Fibroblast of peridontal ligament (primary cell): ENCODE measurements at regions not wholly inside any gene's neighbourhood (a gene's known extent, or its start where the extent isn't known, plus 50 kb on each side); places are given as distances from the start of the nearest gene placed in this dataset.

Source experiments
- DNase-seq: peaks from one replicate; pipeline ENCODE4 v3.0.0-alpha.2; 2010; ENCODE audit errors: extremely low read depth

DNA sequence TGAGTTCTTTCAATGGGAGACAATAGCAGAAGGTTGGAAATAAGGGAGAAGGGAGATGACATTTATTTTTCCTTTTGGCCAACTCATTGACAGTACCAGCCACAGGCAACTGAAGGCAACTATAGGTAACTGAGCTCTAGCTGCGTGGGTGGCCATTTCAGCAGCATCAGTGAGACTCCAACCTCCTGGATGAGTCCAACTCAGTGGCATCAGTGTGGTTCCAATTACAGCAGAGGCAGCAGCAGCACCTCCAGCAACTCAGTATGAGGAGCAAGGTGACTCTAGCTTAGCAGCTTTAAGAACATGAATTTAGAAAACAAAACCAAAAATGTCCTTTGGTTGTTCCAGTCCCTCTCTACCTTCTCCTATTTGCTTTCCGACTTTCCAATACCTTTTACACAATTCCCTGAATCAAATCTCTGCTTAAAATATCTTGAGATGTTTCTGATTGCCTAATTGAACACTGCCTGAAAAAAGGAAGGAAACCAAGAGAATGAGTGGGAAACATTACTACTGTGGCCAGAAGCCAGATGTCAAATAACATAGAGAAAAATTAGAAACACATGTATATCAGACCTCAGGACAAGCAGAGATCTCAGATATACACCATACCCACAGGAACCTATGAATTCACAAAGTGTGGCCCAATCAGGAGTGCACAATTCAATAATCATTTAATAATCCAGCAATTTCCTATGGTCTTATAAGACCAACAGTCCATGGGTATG lies 166.5 kb upstream of the RORB start:
- peak; percentile 0 for DNase-seq

DNA sequence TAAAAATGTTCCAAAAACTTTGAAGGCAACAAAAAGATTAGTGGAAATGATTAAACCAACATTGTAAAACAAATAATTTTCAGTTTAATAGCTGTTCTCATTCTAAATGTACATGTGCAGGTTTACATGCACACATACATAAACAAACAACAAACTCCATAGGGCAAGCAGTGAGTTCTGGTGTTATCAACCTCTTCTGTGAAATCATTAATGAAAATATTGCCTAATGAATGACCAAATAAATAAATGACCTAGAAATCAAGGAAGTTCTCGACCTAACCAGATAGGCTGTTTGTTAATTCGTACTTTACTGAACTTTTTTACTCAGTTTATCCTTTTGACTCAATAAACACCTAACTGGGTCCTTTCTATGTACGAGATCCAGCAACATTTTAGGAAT lies 165.5 kb upstream of the RORB start:
- DNase-seq: no peak

DNA sequence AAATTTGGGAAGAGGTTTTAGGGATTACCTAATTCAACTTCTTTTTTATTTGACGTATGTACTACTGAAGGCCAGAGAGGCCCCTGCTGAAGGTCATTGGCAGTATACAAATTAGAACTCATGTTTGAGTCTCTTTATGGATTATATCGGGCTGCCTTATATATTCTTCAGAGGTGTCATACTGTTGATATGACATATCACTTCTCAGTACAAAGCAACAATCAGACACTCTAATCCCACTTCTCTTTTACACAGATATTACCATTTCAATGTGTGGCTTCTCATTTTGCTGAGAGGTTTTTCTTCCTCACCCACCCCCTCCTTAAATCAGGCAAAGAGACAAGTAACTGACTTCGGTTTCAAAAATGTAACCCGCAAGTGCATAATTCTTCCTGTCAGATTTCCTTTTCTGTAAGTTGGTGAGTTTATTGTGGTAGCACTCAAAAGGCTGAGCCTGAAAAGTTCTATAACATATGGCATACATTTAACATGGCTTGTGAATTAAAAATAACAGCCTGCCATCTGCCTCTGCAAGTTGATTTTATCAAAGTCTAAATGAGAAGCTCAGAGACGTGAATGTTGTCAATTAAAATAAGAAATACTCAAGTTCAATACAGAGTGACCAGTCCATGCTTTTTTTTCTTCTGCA lies 163.6 kb upstream of the RORB start:
- DNase-seq: no peak

DNA sequence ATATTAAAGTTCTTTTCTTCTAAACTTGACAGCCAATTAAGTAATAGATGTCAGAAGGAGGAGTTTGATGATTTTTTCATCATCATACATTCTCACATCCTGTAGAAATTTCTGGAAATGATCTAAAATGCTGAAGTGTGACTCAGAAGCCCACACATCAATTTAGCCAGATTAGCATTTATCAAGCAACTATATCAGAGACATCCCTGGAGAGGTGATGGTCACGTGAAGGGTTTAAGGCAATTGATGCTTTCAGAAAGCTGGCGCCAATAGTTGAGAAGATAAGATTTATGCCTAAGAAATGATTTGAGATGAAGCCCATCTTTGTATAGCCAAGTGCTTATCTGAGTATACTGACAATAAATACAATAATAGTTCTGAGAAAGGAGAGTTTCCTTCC lies 162.9 kb upstream of the RORB start:
- no peak for DNase-seq

DNA sequence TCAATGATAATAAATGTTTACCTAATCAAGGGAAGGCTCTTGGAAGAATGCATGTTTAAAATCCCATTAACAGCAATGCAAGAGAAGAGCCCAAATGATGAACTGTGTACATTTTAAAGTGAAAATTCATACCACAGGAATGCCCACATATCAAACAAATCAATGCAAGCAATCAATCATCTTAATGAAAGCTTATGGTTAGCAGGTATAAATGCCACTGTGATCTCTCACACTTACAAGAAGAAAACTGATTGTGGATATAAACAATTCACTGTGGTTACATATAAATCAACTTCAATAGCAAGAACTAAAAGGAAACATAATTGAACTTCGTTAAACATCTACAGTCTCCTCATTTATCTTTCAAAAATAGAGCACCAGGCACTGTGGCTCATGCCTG lies 161.0 kb upstream of the RORB start:
- DNase-seq: no peak

DNA sequence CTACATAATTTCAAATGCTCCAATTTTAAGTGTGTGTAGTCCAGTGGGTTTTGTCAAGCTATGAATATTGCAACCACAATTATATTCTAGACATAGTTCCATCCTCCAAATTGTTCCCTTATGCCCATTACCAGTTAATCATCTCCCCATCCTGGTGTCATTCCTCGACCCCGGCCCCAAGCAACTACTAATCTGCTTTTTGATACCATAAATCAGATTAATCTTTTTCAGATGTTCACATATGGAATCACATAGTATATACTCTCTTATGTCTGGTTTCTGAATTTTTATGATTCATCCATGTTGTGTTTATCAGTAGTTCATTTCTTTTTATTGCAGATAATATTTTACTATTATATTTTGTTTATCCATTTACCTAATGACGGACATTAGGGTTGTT lies 148.4 kb upstream of the RORB start:
- no peak for DNase-seq

DNA sequence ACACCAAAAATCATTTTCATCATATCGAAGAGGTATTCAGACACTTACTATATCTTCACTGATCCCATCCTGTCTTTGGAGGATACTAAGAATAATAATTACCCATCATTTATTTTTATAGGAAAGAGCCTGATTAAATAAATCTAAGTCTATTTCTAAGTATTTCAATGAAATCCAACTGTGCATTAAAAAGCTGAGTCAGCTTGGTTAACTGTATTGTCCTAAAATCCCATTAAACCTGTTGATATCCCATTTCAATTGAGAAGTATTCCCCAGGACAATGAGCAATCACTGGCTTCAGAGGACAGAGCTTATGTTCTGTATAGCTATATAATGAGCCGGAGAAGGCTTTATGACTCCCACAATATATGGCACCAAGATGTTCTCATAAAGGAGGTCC lies 142.0 kb upstream of the RORB start:
- no peak for DNase-seq

DNA sequence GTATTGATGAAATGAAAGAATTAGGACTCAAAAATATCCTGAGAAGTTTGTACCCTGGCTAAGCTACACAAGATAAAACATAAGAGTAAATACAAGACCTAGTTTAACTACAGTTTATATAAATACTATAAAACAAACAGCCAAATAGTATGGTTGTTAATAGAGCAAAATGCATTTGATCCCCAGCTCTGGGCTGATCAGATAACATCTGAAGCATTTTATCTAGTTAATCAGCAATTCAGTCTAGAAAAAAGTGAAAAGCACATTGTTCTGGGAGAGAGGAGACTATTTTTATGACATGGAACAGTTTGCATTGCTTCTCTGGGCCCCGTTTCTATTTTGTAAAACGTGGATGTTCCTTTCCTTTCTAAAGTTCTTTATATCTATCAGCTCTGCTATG lies 139.6 kb upstream of the RORB start:
- DNase-seq: no peak

DNA sequence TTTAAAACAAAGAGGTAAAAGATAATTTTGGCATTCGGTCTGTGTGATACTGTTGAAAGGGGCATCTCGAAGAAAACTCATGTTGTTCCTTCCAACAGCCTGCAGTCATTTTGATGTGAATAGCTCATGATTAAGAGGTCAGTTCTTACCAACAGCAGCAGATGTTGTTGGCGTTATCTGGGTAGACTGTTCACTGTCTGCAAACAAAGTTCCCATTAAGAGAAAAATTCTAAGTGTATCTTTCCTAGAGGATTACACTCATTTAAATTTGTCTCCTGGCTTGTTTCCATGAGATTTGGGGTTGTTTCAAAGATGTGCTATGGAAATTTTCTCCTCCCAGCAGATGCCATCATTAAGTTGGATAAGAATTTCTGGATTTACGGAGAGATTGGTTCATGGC lies 138.2 kb upstream of the RORB start:
- DNase-seq: no peak

DNA sequence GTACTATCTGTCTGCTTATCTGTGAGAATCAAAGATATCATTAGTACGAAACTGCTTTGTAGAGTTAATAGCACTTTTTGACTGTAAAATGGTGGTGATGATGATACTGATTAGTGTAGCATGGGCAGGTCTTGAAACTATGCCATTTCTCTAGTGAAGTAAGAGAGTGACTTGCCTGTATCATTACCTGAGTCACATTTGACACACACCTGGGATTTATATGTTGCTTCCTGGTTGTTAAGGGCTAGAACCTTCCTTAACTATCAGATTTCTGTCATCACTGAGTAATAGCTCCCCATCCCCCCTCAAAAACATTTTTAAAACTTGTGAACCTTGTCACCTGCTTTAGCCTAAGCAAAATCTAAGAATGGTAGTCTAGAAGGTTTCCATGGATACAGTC lies 135.6 kb upstream of the RORB start:
- DNase-seq: no peak

DNA sequence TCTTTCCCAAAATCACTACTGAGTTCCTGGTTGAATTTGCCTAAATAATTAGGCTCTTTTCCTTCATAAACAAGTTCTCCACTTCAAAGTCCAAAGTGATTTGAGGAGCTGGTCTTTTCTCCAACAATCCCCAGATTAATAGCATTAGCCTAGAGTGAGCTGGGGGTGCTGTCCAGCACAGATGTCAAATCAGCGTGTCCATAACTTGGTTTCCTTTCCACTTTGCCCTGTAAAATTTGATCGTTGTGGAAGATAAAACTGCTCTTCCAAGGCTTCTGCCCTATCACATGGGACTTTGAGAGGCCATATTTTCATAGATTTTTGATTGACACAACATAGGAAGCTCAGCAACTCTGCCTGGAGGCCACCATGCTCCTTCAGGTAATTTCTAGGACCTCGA lies 134.7 kb upstream of the RORB start:
- no peak for DNase-seq

DNA sequence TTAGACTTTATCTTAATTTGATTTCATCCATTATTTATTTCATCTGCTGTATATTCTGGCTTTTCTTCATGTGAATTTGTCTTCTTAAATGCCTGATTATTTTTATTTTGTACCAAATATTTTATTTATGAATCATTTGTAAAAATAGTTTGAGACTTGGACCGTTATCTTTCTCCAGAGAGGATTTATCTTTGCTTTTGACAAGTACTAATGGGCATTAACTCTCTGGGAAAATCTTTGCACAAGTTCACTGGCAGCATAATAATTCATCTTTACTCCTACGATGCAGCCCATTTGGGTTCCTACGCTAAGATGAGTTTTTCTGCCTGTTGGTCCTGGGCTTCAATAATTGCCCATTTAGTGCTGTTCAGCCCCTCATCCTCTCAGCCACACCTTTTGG lies 131.0 kb upstream of the RORB start:
- no peak for DNase-seq

DNA sequence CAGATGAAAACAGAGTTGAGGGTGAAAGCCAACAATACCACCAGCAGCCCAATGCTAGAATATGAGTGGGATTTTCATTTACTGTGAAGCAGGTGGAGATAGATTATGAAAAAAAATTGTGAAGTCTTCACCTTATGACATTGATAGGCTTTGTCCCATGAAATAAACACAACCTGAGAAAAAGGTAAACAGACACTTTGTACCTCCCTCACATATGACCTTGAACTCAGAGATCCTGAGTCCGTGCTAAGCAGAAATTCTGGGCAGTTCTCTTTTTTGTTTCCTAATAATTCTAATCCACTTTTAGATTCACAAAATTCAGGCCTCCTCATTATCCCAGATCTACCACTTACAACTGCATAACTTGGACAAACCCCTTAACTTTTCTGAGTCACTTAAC lies 127.3 kb upstream of the RORB start:
- DNase-seq: no peak

DNA sequence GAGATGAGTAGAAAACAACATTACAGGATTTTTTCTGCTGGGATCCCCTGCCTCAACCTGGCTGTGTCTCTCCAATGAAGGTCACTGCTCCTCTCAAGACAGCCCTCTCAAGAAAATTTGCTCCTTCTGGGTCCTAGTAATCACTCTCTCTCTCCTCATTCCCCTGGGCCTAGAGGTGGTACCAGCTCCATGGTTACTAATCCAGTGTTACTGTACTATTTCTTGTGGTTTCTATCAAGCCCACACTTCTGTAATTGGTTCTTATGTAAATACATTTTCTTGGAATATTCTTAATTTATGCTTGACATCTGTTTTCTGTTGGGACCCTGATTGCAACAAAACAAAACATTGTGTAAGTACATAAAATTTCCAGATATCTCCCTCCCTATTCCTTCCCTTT lies 123.8 kb upstream of the RORB start:
- DNase-seq: no peak

DNA sequence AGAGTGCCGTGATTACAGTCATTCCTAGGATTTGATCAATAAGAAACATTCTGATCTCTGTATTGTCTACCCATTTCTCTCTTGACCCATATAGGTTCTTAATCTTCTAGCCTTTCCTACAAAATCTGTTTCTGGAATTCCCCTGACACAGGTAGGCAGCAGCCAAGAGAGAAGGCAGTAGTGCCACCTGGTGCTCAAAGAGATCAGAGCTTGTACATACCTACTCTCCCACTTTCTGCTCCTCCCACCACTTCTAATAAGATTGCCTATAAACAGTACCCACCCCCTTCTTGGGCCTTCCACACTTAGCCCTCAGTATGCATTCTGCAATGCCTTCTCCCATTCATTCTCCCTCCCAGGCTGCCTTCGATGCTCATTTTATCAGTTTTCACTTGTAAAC lies 117.4 kb upstream of the RORB start:
- DNase-seq: peak; percentile 4

DNA sequence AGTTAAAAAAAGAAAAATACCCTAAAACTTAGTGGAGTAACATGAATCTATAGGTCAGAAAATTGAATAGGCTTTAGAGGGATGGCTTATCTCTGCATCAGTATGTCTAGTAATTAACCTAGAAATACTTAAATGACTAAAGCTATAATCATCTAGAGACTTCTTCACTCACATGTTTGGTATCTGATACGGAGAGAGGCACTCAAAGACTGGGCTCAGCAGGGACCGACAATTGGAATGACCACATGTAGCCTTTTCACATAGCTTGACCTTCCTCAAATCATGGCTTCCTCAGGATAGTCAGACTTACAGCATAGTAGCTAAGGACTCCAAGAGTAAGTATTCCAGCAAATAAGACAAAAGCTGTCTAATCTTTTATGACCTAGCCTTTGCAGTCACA lies 105.3 kb upstream of the RORB start:
- DNase-seq: no peak

DNA sequence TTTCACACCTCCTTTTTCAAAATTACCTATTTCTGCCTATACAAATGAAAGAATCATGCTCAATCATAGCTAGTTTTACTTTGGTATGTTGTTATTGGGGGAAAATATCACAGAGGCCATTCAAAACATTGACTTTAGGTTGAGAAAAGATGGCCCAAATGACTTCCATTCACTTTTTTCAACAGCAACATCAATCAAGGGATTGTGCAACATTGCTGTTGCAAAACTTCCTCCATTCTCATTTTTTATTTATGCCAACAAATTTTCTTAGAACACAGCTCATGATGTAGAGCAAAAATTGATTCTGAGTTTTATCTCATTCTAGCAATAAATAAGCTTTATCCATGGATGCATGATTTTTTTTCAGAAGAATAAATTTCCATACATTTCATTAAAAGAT lies 93.6 kb upstream of the RORB start:
- no peak for DNase-seq

DNA sequence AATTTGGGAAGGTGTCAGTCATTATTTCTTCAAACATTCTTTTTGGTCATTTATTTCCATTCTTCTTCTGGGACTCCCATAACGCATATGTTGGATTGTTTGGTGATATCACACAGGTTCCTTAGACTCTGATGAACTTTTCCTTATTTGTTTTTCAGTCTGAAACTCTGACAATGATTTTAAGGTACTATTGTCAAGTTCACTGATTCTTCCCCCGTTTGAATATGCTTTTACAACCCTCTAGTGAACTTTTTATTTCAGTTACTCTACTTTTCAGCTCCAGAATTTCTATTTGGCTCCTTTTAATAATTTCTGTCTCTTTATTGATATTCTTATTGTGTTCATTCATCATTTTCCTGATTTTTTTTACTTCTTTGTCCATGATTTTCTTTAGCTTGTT lies 92.5 kb upstream of the RORB start:
- no peak for DNase-seq

DNA sequence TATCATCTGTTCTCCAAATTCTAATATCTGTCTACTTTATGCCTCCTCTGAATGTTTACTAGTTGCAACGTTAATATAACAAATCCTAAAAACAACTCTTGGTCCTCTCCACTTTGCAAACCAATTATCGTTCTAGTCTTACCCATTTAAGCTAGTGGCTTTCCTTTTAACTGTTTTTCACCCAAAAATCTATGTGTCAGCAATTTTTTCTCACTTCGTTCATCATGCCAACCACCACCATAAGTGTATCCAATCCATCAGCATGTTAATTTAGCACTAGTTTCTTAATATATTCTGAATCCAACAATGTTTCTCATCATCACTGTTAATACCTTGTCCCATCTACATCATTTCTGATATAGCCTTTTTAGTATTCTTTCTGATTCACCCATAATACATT lies 90.0 kb upstream of the RORB start:
- no peak for DNase-seq

DNA sequence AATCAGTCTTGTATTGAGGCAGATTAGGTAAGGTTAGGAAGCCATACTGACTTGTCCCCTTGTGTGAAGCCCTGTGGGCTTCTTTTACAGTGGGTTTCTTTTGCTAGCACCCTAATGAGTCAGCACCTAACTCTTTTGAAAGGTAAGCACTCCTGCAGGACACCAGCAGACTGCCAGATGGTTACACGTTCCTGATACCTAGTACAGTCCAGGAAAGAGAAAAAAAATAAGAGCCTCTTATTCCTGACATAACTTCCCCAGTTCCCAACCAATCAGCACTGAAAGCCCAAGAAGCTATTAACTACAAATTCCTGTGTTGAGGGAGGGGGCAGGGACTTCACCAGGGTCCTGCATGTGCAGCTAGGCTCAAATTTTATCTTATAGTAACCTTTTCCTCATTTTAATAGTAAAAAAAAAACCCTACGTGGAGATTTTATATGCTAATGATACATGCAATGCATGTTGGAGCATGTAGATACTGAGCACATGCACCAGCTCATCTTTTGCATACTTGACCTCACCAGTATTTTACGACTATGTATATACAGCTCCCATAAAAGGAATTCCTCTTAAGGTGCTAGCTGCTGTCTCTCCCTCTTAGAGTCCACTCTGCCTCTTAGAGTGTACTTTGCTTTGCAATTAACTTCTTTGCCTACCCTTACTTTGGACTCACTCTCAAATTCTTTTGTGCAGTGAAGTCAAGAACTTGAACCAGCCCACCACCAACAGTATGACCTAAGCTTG lies 84.7 kb upstream of the RORB start:
- DNase-seq: no peak

DNA sequence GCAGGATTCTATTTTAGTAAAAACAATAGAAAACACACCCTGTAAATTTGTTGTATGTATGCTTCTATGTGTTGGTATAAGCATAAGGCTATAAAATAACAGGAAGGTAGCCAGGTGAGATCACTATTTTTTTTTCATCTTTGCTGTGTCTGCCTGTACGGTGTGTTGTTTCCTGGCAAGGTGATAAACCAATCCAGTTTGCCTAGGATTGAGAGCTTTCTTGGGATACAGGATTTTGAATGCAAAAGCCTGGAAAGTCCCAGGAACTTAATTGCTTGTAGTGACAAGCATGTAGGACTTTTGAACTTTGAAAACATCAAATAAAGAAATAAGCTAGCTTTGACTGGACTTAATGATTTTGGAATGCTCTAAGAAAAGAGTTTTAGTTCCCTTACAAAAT lies 83.3 kb upstream of the RORB start:
- DNase-seq: no peak

DNA sequence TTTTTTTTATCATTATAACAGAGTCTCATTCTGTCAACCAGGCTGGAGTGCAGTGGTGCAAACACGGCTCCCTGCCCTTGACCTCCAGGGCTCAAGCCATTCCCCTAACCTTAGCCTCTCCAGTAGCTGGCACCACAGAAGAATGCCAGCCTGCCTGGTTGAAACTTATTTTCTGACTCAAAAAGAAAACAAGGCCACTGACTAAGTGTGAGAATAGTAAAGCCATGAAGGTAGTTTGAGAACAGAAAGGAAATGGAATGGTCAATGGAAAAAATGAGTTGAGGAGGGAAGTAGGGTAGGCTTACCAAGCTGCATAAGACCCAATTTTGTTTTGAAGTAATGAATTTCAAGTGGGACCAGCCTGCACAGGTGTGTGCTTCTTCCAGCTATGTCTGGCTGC lies 82.8 kb upstream of the RORB start:
- no peak for DNase-seq

DNA sequence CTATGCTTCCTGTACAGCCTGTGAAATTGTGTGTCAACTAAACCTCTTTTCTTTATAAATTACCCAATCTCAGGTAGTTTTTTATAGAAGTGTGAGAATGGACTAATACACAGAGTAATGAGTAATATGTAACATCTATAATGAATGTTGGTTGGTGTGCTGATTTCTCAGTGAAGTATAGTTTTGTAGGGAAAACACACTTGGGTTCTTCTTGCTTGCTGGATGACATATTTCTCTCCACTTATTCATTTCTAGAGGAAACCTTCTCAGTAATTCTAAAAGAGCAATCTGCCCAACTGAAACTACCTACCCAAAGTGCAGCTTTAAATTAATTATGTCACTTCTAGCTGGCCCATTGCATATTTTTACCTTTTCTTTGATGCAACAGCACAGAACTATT lies 81.1 kb upstream of the RORB start:
- no peak for DNase-seq
